PC-9 (cell line): ENCODE measurements at regions not wholly inside any gene's neighbourhood (a gene's known extent, or its start where the extent isn't known, plus 50 kb on each side); places are given as distances from the start of the nearest gene placed in this dataset.

Experiments used
- EZH2 ChIP-seq: fragments of 200-600 bp; sonication (generic); IDR thresholded peaks from 2 replicates; pipeline ENCODE4 v1.8.0; 2017; ENCODE audit warnings: antibody characterized with exemption, low read depth
- TF ChIP-seq, protein P1 (sequence below): fragments of 200-600 bp; sonication (generic); conservative IDR thresholded peaks from 2 replicates; pipeline ENCODE4 v1.6.1; 2017; ENCODE audit warnings: mixed run types, antibody characterized with exemption, mild to moderate bottlenecking, moderate library complexity

DNA sequence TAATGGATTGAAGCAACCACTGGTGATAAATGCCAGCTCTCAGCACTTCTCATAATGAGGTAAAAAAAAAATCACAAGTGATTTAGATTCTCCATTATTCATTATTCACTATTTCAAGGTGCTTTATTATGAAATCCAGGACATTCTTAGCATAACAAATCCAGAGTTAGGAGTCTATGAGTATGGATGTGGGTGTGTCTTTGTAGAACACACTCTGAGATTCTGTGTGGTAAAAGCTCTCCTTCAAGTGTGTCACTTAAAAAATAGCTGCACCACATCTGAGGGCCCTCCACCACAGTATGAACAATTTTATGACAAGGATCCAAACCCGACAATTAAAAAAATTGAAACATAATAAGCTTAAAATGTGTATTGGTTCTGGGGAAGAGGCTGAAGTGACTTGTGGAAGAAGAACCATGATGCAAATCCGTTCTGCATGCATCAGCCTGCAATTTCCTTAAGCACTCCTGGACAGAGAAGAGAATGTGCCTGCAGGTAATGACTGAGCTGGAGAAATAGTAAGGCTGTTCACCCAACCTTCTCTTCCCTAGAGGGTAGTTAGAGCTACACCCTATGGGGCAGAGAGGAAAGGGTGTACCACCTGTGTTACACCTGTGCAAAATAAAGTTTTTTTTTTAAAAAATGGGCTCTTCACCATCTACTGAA is 488.5 kb upstream of the MGAT4C start:
- TF ChIP-seq, protein P1, sequence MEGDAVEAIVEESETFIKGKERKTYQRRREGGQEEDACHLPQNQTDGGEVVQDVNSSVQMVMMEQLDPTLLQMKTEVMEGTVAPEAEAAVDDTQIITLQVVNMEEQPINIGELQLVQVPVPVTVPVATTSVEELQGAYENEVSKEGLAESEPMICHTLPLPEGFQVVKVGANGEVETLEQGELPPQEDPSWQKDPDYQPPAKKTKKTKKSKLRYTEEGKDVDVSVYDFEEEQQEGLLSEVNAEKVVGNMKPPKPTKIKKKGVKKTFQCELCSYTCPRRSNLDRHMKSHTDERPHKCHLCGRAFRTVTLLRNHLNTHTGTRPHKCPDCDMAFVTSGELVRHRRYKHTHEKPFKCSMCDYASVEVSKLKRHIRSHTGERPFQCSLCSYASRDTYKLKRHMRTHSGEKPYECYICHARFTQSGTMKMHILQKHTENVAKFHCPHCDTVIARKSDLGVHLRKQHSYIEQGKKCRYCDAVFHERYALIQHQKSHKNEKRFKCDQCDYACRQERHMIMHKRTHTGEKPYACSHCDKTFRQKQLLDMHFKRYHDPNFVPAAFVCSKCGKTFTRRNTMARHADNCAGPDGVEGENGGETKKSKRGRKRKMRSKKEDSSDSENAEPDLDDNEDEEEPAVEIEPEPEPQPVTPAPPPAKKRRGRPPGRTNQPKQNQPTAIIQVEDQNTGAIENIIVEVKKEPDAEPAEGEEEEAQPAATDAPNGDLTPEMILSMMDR = no peak
- TF ChIP-seq EZH2 = no peak
